ENCODE measurements at regions not wholly inside any gene's neighbourhood (a gene's known extent, or its start where the extent isn't known, plus 50 kb on each side); places are given as distances from the start of the nearest gene placed in this dataset.

GRCh38 chr7:8353991-8354390, 79.4 kb upstream of the NXPH1 start:
- intact Hi-C loops (cut with micrococcal nuclease), result no loop called here
- H3K9me3 Mint-ChIP-seq, result no peaks in the 10 kb centered on the region
- no peak for ATAC-seq
- H3K27ac Mint-ChIP-seq, result no peak overlapping the region
- POLR2A ChIA-PET, result no interaction called here
- no peaks in the 10 kb centered on the region for H3K4me1 Mint-ChIP-seq (ENCODE audit: low read depth)
- H3K27me3 Mint-ChIP-seq, result peaks cover 4% of the 10 kb centered on the region
- TF ChIP-seq CTCF (IDR thresholded peaks at IDR 0.05), result no peak
- no peak overlapping the region for H3K4me3 Mint-ChIP-seq
- CTCF ChIA-PET, result no interaction called here
- H3K36me3 Mint-ChIP-seq (ENCODE audit: low read depth), result no peaks in the 10 kb centered on the region
- DNase-seq, result no peak

GRCh38 chr7:8354503-8354902, 78.9 kb upstream of the NXPH1 start:
- Mint-ChIP-seq H3K36me3 (ENCODE audit: low read depth) (no peaks in the 10 kb centered on the region), H3K27ac (no peak overlapping the region), H3K4me1 (ENCODE audit: low read depth) (no peaks in the 10 kb centered on the region), H3K4me3 (no peak overlapping the region), H3K27me3 (peaks cover 5% of the 10 kb centered on the region), H3K9me3 (no peaks in the 10 kb centered on the region)
- ChIA-PET POLR2A (no interaction called here), CTCF (no interaction called here)
- DNase-seq, result no peak
- intact Hi-C loops (cut with micrococcal nuclease), result no loop called here
- no peak for TF ChIP-seq CTCF (IDR thresholded peaks at IDR 0.05)
- no peak for ATAC-seq

- no peak for DNase-seq
- CTCF ChIA-PET, result no interaction called here
- Mint-ChIP-seq H3K27me3 (peaks cover 10% of the 10 kb centered on the region), H3K4me3 (no peak overlapping the region), H3K9me3 (no peaks in the 10 kb centered on the region), H3K4me1 (ENCODE audit: low read depth) (no peaks in the 10 kb centered on the region), H3K36me3 (ENCODE audit: low read depth) (no peaks in the 10 kb centered on the region), H3K27ac (no peak overlapping the region)
- no peak for ATAC-seq
- TF ChIP-seq CTCF (IDR thresholded peaks at IDR 0.05), result no peak
- POLR2A ChIA-PET, result no interaction called here
- intact Hi-C loops (cut with micrococcal nuclease), result no loop called here
These were observed 77.3 kb upstream of the NXPH1 start for GRCh38 chr7:8356071-8356470.

- TF ChIP-seq CTCF (IDR thresholded peaks at IDR 0.05), result no peak
- POLR2A ChIA-PET, result no interaction called here
- Mint-ChIP-seq H3K27ac (no peak overlapping the region), H3K27me3 (peaks cover 10% of the 10 kb centered on the region), H3K4me3 (no peak overlapping the region), H3K36me3 (ENCODE audit: low read depth) (no peaks in the 10 kb centered on the region), H3K9me3 (no peaks in the 10 kb centered on the region), H3K4me1 (ENCODE audit: low read depth) (no peaks in the 10 kb centered on the region)
- CTCF ChIA-PET, result no interaction called here
- DNase-seq, result no peak
- ATAC-seq, result no peak
- intact Hi-C loops (cut with micrococcal nuclease), result no loop called here
These were observed 75.9 kb upstream of the NXPH1 start for GRCh38 chr7:8357536-8357935.

GRCh38 chr7:8360564-8361153, 72.8 kb upstream of the NXPH1 start:
- DNase-seq (no peak), ATAC-seq (no peak)
- no peaks in the 10 kb centered on the region for H3K36me3 Mint-ChIP-seq (ENCODE audit: low read depth)
- ChIA-PET CTCF (interaction anchor here (0.8 kb wide), 1 partner anchor 58 kb away, joined by 3 read pairs; no protein-coding TSS in a partner anchor), POLR2A (no interaction called here)
- H3K27ac Mint-ChIP-seq, result no peak overlapping the region
- intact Hi-C loops (cut with micrococcal nuclease), result no loop called here
- no peaks in the 10 kb centered on the region for H3K4me1 Mint-ChIP-seq (ENCODE audit: low read depth)
- H3K9me3 Mint-ChIP-seq, result no peaks in the 10 kb centered on the region
- peaks cover 16% of the 10 kb centered on the region for H3K27me3 Mint-ChIP-seq
- no peak overlapping the region for H3K4me3 Mint-ChIP-seq
- TF ChIP-seq CTCF (IDR thresholded peaks at IDR 0.05), result no peak
